ENCODE measurements at regions not wholly inside any gene's neighbourhood (a gene's known extent, or its start where the extent isn't known, plus 50 kb on each side); places are given as distances from the start of the nearest gene placed in this dataset.

GRCh38 chr1:242813490-242814091, 289.1 kb upstream of the PLD5 start:
- no peak for TF ChIP-seq CTCF (optimal IDR thresholded peaks at IDR 0.05 in 1 of 3, IDR thresholded peaks at IDR 0.05 in 1 of 3, conservative IDR thresholded peaks at IDR 0.05 in 1 of 3; ENCODE audit: extremely low read depth in 1 of 3, insufficient read depth in 2 of 3, low read length in 3 of 3)
- no peak for TF ChIP-seq EZH2 (IDR thresholded peaks at IDR 0.05; ENCODE audit: low read length)

Data from keratinocyte (primary cell).